H1 (cell line): ENCODE measurements at regions not wholly inside any gene's neighbourhood (a gene's known extent, or its start where the extent isn't known, plus 50 kb on each side); places are given as distances from the start of the nearest gene placed in this dataset.

Experiments used
- CTCF ChIA-PET: fragments of 300-600 bp; sonication (Branson Sonifier 250); formaldehyde crosslinking; loops from one replicate; lab custom pipeline; 2021; ENCODE audit not compliant: partially characterized antibody; lab: Charles Lee
- POLR2A ChIA-PET: fragments of 300-600 bp; sonication (Branson Sonifier 250); formaldehyde crosslinking; loops from one replicate; lab custom pipeline; 2021; ENCODE audit warnings: inconsistent platforms; ENCODE audit not compliant: partially characterized antibody; lab: Charles Lee
- DNase-seq, 2 experiments: peaks; one replicate each; pipeline versions ENCODE4 v3.0.0 to v3.0.0-alpha.2; 2010 to 2022; ENCODE audit warnings: low spot score in 2 of 2, low read depth in 1 of 2, mixed read lengths in 1 of 2
- FAIRE-seq: peaks from 2 replicates; lab custom pipeline; 2011; peaks lifted over from hg19 to GRCh38; lab: Jason Lieb, UNC
- H2AFZ ChIP-seq: 2 replicates; pipeline ENCODE4 v1.8.1; 2012; ENCODE audit warnings: low read length, inconsistent platforms
- H2AK5ac ChIP-seq: 2 replicates; pipeline ENCODE4 v1.6.1; 2013; ENCODE audit warnings: low read depth, low read length
- H2BK120ac ChIP-seq: replicated peaks from 2 replicates; pipeline ENCODE3; 2013; ENCODE audit warnings: low read depth, low read length, inconsistent platforms
- H2BK12ac ChIP-seq: 2 replicates; pipeline ENCODE4 v1.6.1; 2013; ENCODE audit warnings: low read depth, low read length
- H2BK15ac ChIP-seq: 2 replicates; pipeline ENCODE4 v1.6.1; 2013; ENCODE audit warnings: low read length
- H2BK20ac ChIP-seq: 2 replicates; pipeline ENCODE4 v1.6.1; 2013; ENCODE audit warnings: low read length
- H2BK5ac ChIP-seq: 2 replicates; pipeline ENCODE4 v1.6.1; 2013; ENCODE audit warnings: low read depth, low read length
- H3K14ac ChIP-seq: 2 replicates; pipeline ENCODE4 v1.6.1; 2013; ENCODE audit warnings: inconsistent platforms; ENCODE audit not compliant: insufficient read length
- H3K18ac ChIP-seq: 2 replicates; pipeline ENCODE4 v1.6.1; 2013; ENCODE audit warnings: low read length; ENCODE audit errors: extremely low read depth
- H3K23ac ChIP-seq: 2 replicates; pipeline ENCODE4 v1.6.1; 2013; ENCODE audit warnings: inconsistent platforms; ENCODE audit not compliant: insufficient read length
- H3K23me2 ChIP-seq: 2 replicates; pipeline ENCODE4 v1.6.1; 2013; ENCODE audit warnings: low read depth, low read length
- H3K27ac ChIP-seq: 2 replicates; pipeline ENCODE4 v1.6.1; 2011; ENCODE audit warnings: low read depth, low read length, inconsistent platforms
- H3K27me3 ChIP-seq, 4 experiments: replicated peaks in 1 of 4; 1 replicate in 1 of 4; 2 replicates in 3 of 4; pipeline versions ENCODE4 v1.6.1 to v1.8.1; 2011 to 2013; ENCODE audit warnings: low read length in 3 of 4, mild to moderate bottlenecking in 3 of 4, inconsistent platforms in 2 of 4, mixed read lengths in 2 of 4, moderate library complexity in 1 of 4; ENCODE audit not compliant: control insufficient read depth in 3 of 4, insufficient read depth in 3 of 4; ENCODE audit errors: extremely low read depth in 1 of 4
- H3K36me3 ChIP-seq, 4 experiments: 2 replicates each; pipeline versions ENCODE4 v1.6.1 to v1.8.1; 2011 to 2013; ENCODE audit warnings: mild to moderate bottlenecking in 4 of 4, low read length in 3 of 4, moderate library complexity in 2 of 4, control low read depth in 1 of 4, inconsistent platforms in 1 of 4; ENCODE audit not compliant: insufficient read depth in 4 of 4, control insufficient read depth in 2 of 4
- H3K4ac ChIP-seq: replicated peaks from 2 replicates; pipeline ENCODE3; 2013; ENCODE audit warnings: low read length, low read depth, mixed read lengths, inconsistent platforms; ENCODE audit not compliant: insufficient read length
- H3K4me1 ChIP-seq, 4 experiments: replicated peaks in 1 of 4; 1 replicate in 1 of 4; 2 replicates in 3 of 4; pipeline versions ENCODE4 v1.6.1 to v1.8.1; 2011 to 2013; ENCODE audit warnings: low read length in 3 of 4, inconsistent platforms in 2 of 4, mixed read lengths in 1 of 4; ENCODE audit not compliant: insufficient read depth in 4 of 4, control insufficient read depth in 3 of 4
- H3K4me2 ChIP-seq, 2 experiments: 2 replicates each; pipeline versions ENCODE4 v1.6.1 to v1.8.1; 2011 to 2013; ENCODE audit warnings: low read depth in 2 of 2, low read length in 2 of 2, control low read depth in 1 of 2, inconsistent platforms in 1 of 2, mild to moderate bottlenecking in 1 of 2; ENCODE audit not compliant: insufficient read depth in 1 of 2
- H3K4me3 ChIP-seq, 4 experiments: fragments of 200-600, 300-600 bp in 1 of 4; sonication (generic), shearing (Covaris generic), sonication (Bioruptor Twin) in 1 of 4; 2 replicates each; pipeline versions ENCODE4 v1.5.1 to v1.8.1; 2011 to 2016; ENCODE audit warnings: low read length in 4 of 4, low read depth in 3 of 4, control low read depth in 2 of 4, inconsistent platforms in 2 of 4, mild to moderate bottlenecking in 2 of 4, mixed read lengths in 1 of 4, moderate library complexity in 1 of 4; ENCODE audit not compliant: insufficient read depth in 2 of 4; ENCODE audit errors: extremely low read depth in 1 of 4
- H3K56ac ChIP-seq: replicated peaks from 2 replicates; pipeline ENCODE3; 2013; ENCODE audit warnings: low read depth, mild to moderate bottlenecking, mixed read lengths, low read length, inconsistent platforms; ENCODE audit not compliant: insufficient read length
- H3K79me1 ChIP-seq: 2 replicates; pipeline ENCODE4 v1.6.1; 2013; ENCODE audit warnings: low read depth, low read length, control low read depth
- H3K79me2 ChIP-seq, 2 experiments: 2 replicates each; pipeline versions ENCODE4 v1.6.1 to v1.8.1; 2012 to 2013; ENCODE audit warnings: low read length in 2 of 2, mild to moderate bottlenecking in 2 of 2, inconsistent platforms in 1 of 2; ENCODE audit not compliant: insufficient read depth in 2 of 2, control insufficient read depth in 1 of 2
- H3K9ac ChIP-seq, 4 experiments: replicated peaks in 1 of 4; 1 replicate in 1 of 4; 2 replicates in 3 of 4; pipeline versions ENCODE4 v1.6.1 to v1.8.1; 2011 to 2013; ENCODE audit warnings: low read depth in 3 of 4, low read length in 3 of 4, control low read depth in 2 of 4, mild to moderate bottlenecking in 2 of 4, moderate library complexity in 2 of 4, inconsistent platforms in 1 of 4; ENCODE audit errors: extremely low read depth in 1 of 4
- H3K9me3 ChIP-seq, 2 experiments: 2 replicates each; pipeline versions ENCODE4 v1.6.1 to v1.8.1; 2012 to 2013; ENCODE audit warnings: mild to moderate bottlenecking in 2 of 2, moderate library complexity in 2 of 2, control low read depth in 1 of 2, inconsistent platforms in 1 of 2, low read depth in 1 of 2, low read length in 1 of 2, mixed read lengths in 1 of 2; ENCODE audit not compliant: insufficient read depth in 2 of 2
- H4K20me1 ChIP-seq, 2 experiments: replicated peaks in 1 of 2; 2 replicates each; pipeline versions ENCODE3 to v1.8.1; 2011 to 2013; ENCODE audit warnings: inconsistent platforms in 2 of 2, low read length in 2 of 2, mild to moderate bottlenecking in 1 of 2; ENCODE audit not compliant: insufficient read depth in 2 of 2, control insufficient read depth in 1 of 2
- H4K5ac ChIP-seq: 2 replicates; pipeline ENCODE4 v1.6.1; 2013; ENCODE audit warnings: low read length, low read depth, mixed read lengths, inconsistent platforms; ENCODE audit not compliant: insufficient read length
- H4K8ac ChIP-seq: 2 replicates; pipeline ENCODE4 v1.8.0; 2013; ENCODE audit warnings: mild to moderate bottlenecking, moderate library complexity, low read length, inconsistent platforms; ENCODE audit not compliant: insufficient read depth; ENCODE audit errors: extremely low read depth
- H4K91ac ChIP-seq: replicated peaks from 2 replicates; pipeline ENCODE3; 2013; ENCODE audit warnings: low read length, mixed read lengths, inconsistent platforms; ENCODE audit not compliant: insufficient read length
- EZH2 ChIP-seq: fragments of 200-600 bp; sonication (generic); IDR thresholded peaks from 2 replicates; pipeline ENCODE4 v1.7.1; 2012; ENCODE audit warnings: low read depth, mild to moderate bottlenecking, moderate library complexity, low read length, inconsistent platforms; ENCODE audit not compliant: severe bottlenecking
- FOSL1 ChIP-seq: IDR thresholded peaks from 2 replicates; pipeline ENCODE4 v1.6.1; 2011; ENCODE audit warnings: mild to moderate bottlenecking, low read depth, low read length, moderate library complexity; ENCODE audit not compliant: insufficient read depth
- JUND ChIP-seq: IDR thresholded peaks from 2 replicates; pipeline ENCODE4 v1.6.1; 2011; ENCODE audit warnings: mild to moderate bottlenecking, improper control_type of control experiment, low read length
- KDM1A ChIP-seq: fragments of 200-600, 300-600 bp; sonication (generic); IDR thresholded peaks from 2 replicates; pipeline ENCODE4 v1.7.1; 2016; ENCODE audit warnings: mild to moderate bottlenecking, low read length, borderline replicate concordance
- WGBS, 2 experiments: shearing (Covaris generic) in 1 of 2; methylation state at CpG; one replicate each; pipeline versions ENCODE4 v1.1.6 to v1.1.7; 2013 to 2015; ENCODE audit warnings: low lambda C conversion rate in 2 of 2, mixed read lengths in 2 of 2, inconsistent platforms in 1 of 2, low coverage in 1 of 2, missing lambda C conversion rate in 1 of 2; ENCODE audit not compliant: insufficient replicate concordance in 2 of 2, insufficient coverage in 1 of 2, insufficient read length in 1 of 2; ENCODE audit errors: extremely low coverage in 1 of 2, missing lambda C conversion rate in 1 of 2; 5-methylcytosine and 5-hydroxymethylcytosine counted together
- TF ChIP-seq, protein P1 (sequence below): IDR thresholded peaks from 2 replicates; pipeline ENCODE4 v1.6.1; 2011; ENCODE audit warnings: low read depth, mild to moderate bottlenecking, low read length; ENCODE audit not compliant: insufficient read depth

- no peak overlapping the region for H3K18ac ChIP-seq
- no peak overlapping the region for H2BK15ac ChIP-seq
- H3K4me3 ChIP-seq: no peak overlapping the region
- no peaks in the 10 kb centered on the region for H3K9me3 ChIP-seq
- no peak overlapping the region for H2BK120ac ChIP-seq
- H4K5ac ChIP-seq: no peak overlapping the region
- no peak overlapping the region for H4K8ac ChIP-seq
- no peak for DNase-seq
- WGBS, 2 experiments: 88% methylated on average over 6 of the region's 6 CpGs; no CpG with 5 or more reads in 1 of the 2 experiments
- ChIA-PET POLR2A (no interaction called here), CTCF (no interaction called here)
- no peaks in the 10 kb centered on the region for H3K79me1 ChIP-seq
- H3K27ac ChIP-seq: no peak overlapping the region
- H2BK20ac ChIP-seq: no peak overlapping the region
- no peak overlapping the region for H3K9ac ChIP-seq
- H3K36me3 ChIP-seq: no peaks in the 10 kb centered on the region; a peak in 1 of 8 replicates
- no peak overlapping the region for H3K23ac ChIP-seq
- H2AFZ ChIP-seq: no peak overlapping the region
- no peak overlapping the region for H3K4ac ChIP-seq
- TF ChIP-seq JUND: no peak
- TF ChIP-seq FOSL1: no peak
- TF ChIP-seq, protein P1, sequence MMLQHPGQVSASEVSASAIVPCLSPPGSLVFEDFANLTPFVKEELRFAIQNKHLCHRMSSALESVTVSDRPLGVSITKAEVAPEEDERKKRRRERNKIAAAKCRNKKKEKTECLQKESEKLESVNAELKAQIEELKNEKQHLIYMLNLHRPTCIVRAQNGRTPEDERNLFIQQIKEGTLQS: no peak
- TF ChIP-seq KDM1A: no peak
- no peak for TF ChIP-seq EZH2
- TF ChIP-seq, all 59 proteins: peak for 0
- Histone ChIP-seq H2BK5ac (no peak overlapping the region), H3K27me3 (no peaks in the 10 kb centered on the region), H3K56ac (no peak overlapping the region), H3K4me1 (no peaks in the 10 kb centered on the region), H4K20me1 (no peaks in the 10 kb centered on the region), H2AK5ac (no peak overlapping the region), H3K14ac (no peak overlapping the region), H4K91ac (no peak overlapping the region), H3K23me2 (no peaks in the 10 kb centered on the region), H3K4me2 (no peak overlapping the region), H3K79me2 (no peaks in the 10 kb centered on the region), H2BK12ac (no peak overlapping the region)
- FAIRE-seq: no peak
Measured at GRCh38 chr5:163869581-163869980, 364.2 kb downstream of the MAT2B start.
